ENCODE measurements at regions not wholly inside any gene's neighbourhood (a gene's known extent, or its start where the extent isn't known, plus 50 kb on each side); places are given as distances from the start of the nearest gene placed in this dataset.
"Not testable (repeated sequence)": the region's sequence is repeated elsewhere in the genome, so short reads cannot be mapped to it uniquely, and the experiment has no call there.

- H3K4me2 ChIP-seq (ENCODE audit: insufficient read depth, low read length) = no peak overlapping the region
- H3K27me3 ChIP-seq (ENCODE audit: insufficient read depth, low read length) = no peaks in the 10 kb centered on the region
- no peak for TF ChIP-seq CTCF (IDR thresholded peaks at IDR 0.05; ENCODE audit: extremely low read depth, low read depth, low read length)
- H3K4me3 ChIP-seq (ENCODE audit: insufficient read depth, low read length) = no peak overlapping the region
- H2AFZ ChIP-seq (ENCODE audit: low read length) = no peak overlapping the region
- H3K36me3 ChIP-seq (ENCODE audit: insufficient read depth, low read length) = no peaks in the 10 kb centered on the region
- H3K79me2 ChIP-seq (ENCODE audit: insufficient read depth, low read length) = no peaks in the 10 kb centered on the region
- no peaks in the 10 kb centered on the region for H4K20me1 ChIP-seq (ENCODE audit: insufficient read depth, low read length)
- no peak for DNase-seq (ENCODE audit: insufficient read length, low spot score, missing footprints)
- no peak overlapping the region for H3K27ac ChIP-seq (ENCODE audit: low read depth, low read length)
- H3K9me3 ChIP-seq (ENCODE audit: low read depth, low read length) = no peaks in the 10 kb centered on the region
- H3K4me1 ChIP-seq (ENCODE audit: insufficient read depth, low read length) = no peaks in the 10 kb centered on the region
These were observed 306.5 kb upstream of the RPS23 start for GRCh38 chr5:82584631-82585030.

GRCh38 chr5:82583331-82583730 is 305.2 kb upstream of the RPS23 start:
- not testable (repeated sequence) for H3K4me1 ChIP-seq (ENCODE audit: insufficient read depth, low read length); H3K27me3 ChIP-seq (ENCODE audit: insufficient read depth, low read length); H3K4me2 ChIP-seq (ENCODE audit: insufficient read depth, low read length); H4K20me1 ChIP-seq (ENCODE audit: insufficient read depth, low read length); H2AFZ ChIP-seq (ENCODE audit: low read length); H3K36me3 ChIP-seq (ENCODE audit: insufficient read depth, low read length); H3K79me2 ChIP-seq (ENCODE audit: insufficient read depth, low read length); DNase-seq (ENCODE audit: insufficient read length, low spot score, missing footprints); H3K27ac ChIP-seq (ENCODE audit: low read depth, low read length); H3K9me3 ChIP-seq (ENCODE audit: low read depth, low read length); H3K4me3 ChIP-seq (ENCODE audit: insufficient read depth, low read length)

- Histone ChIP-seq H3K27me3 (ENCODE audit: insufficient read depth, low read length) (no peaks in the 10 kb centered on the region), H3K79me2 (ENCODE audit: insufficient read depth, low read length) (no peaks in the 10 kb centered on the region), H3K4me1 (ENCODE audit: insufficient read depth, low read length) (no peaks in the 10 kb centered on the region), H3K4me2 (ENCODE audit: insufficient read depth, low read length) (no peak overlapping the region), H3K9me3 (ENCODE audit: low read depth, low read length) (no peaks in the 10 kb centered on the region), H3K36me3 (ENCODE audit: insufficient read depth, low read length) (no peaks in the 10 kb centered on the region), H2AFZ (ENCODE audit: low read length) (no peak overlapping the region), H3K4me3 (ENCODE audit: insufficient read depth, low read length) (no peak overlapping the region), H3K27ac (ENCODE audit: low read depth, low read length) (no peak overlapping the region), H4K20me1 (ENCODE audit: insufficient read depth, low read length) (no peaks in the 10 kb centered on the region)
- no peak for TF ChIP-seq CTCF (IDR thresholded peaks at IDR 0.05; ENCODE audit: extremely low read depth, low read depth, low read length)
- DNase-seq (ENCODE audit: insufficient read length, low spot score, missing footprints) = no peak
These were observed 286.8 kb upstream of the RPS23 start for GRCh38 chr5:82564963-82565362.

GRCh38 chr5:82563745-82564144 is 285.6 kb upstream of the RPS23 start:
- Histone ChIP-seq H3K4me1 (ENCODE audit: insufficient read depth, low read length) (no peaks in the 10 kb centered on the region), H4K20me1 (ENCODE audit: insufficient read depth, low read length) (no peaks in the 10 kb centered on the region)
- no peak for TF ChIP-seq CTCF (IDR thresholded peaks at IDR 0.05; ENCODE audit: extremely low read depth, low read depth, low read length)

More at GRCh38 chr5:82563745-82564144, 285.6 kb upstream of the RPS23 start:
- Histone ChIP-seq H3K27ac (ENCODE audit: low read depth, low read length) (no peak overlapping the region), H3K36me3 (ENCODE audit: insufficient read depth, low read length) (no peaks in the 10 kb centered on the region), H3K4me2 (ENCODE audit: insufficient read depth, low read length) (no peak overlapping the region), H3K27me3 (ENCODE audit: insufficient read depth, low read length) (no peaks in the 10 kb centered on the region), H3K79me2 (ENCODE audit: insufficient read depth, low read length) (no peaks in the 10 kb centered on the region), H2AFZ (ENCODE audit: low read length) (no peak overlapping the region), H3K4me3 (ENCODE audit: insufficient read depth, low read length) (no peak overlapping the region), H3K9me3 (ENCODE audit: low read depth, low read length) (no peaks in the 10 kb centered on the region)
- DNase-seq (ENCODE audit: insufficient read length, low spot score, missing footprints) = no peak
